HG02852 (cell line): ENCODE measurements at regions not wholly inside any gene's neighbourhood (a gene's known extent, or its start where the extent isn't known, plus 50 kb on each side); places are given as distances from the start of the nearest gene placed in this dataset.

Experiments used
- ATAC-seq: cut with Tn5 transposase; IDR thresholded peaks from one replicate; pipeline ENCODE4 v1.9.1; 2021; ENCODE audit warnings: mild to moderate bottlenecking, moderate library complexity; ENCODE audit not compliant: unreplicated experiment

DNA sequence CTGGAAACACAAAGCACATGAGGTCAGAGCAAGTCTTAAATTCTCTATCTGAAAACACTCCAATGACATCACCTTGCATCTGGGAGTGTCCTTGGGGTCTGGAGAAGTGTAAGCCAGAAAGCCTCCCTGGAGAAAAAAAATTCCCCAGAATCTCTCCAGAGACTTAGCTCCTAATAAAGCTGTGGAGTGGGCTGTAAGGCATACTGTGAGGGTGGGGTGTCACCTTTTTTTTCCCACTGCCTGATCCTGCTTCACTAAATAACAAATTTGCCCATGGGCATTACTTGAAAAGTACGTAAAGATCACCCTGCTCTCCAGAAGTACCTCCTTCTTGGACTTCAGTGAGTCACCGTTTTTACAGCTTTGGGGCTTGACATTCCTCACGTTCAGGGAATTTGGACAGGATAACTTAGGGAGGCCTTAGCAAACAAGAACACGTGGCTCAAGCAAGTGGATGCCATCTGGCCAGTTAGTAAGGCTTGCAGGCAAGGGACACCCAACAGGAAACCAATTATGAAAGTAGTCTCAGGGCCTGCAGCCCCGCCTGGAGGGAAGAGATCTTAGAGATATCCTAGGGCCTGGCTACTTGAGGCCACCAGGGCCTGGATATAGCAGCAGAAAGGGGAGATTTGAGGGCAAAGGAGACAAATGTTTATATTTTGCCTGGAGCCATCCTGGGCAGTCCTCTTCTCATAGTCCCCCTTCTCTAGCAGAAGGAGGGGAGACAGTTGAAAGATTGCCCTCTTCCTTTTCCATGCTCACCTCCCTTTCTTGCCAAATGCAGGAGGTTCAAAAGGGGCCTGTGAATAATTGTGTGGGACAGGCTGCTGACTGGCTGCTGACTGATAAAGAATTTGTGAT lies 60.1 kb upstream of the PLAC1 start:
- peak; percentile 37 for ATAC-seq

DNA sequence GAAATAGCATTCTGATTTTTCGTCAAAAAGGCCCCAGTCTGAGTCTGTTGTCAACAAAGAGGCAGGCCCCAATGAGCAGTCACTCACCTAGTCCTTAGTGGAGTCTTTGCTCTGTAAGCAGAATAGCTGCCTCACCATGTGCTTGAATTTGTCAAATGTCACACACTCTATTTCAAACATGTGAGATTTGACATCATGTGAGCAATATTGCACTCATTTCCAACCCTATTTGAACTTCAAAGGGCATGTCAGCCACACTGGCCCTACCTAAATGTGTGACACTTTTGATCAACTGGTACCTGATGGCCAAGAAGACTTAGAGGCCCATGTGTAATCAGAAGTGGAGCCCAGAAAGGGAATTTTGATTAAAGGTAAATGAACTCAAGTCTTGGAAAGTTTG lies 59.4 kb upstream of the PLAC1 start:
- no peak for ATAC-seq

DNA sequence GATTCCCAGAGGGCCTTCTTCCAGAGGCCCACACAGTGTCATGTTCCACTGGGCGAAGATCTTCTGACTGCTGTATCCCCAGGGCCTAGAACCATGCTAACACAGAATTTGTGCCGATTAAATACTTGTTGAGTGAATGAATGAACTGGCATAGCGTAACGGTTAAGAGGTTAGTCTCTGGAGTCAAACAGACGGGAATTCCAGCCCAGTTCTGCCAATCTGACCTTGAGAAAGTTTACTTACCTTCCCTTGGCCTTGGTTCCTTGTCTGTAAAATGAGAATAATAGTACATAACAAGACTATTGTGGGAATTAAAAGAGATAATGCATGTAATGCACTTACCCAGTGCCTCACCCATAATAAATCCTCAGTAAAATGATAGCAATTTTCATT lies 58.3 kb upstream of the PLAC1 start:
- no peak for ATAC-seq

DNA sequence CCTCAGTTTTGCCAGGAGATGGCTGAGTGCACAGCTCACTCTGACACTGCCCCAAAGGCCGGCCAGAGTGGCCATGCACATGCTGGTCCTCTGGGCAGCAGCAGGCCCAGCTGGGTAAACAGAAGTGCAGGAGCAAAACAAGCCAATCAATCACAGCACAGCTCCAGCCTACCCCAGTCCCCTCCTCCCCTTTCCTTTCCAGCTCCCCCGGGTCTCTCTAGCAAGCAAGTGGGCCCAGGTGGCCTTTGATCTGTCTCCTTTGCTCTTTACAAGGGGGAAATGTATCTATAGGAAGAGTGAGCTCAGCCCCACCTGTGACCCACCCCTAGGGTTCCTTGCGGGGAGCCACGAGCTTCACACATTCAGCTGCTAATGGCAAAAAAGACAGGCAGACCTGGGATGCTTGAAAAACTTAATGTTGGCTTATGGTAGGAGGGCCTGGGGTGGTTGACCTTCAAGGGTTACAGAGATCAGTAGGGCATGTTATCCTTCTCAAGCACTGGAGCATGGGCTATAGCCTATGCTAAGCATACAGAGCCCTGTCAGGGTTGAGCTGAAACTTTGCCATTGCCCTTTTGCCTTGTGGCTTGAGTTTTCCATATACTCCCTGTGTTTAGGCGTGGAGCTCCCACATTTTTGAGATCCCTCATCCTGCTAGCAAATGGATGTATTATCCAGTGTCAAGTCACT lies 57.8 kb upstream of the PLAC1 start:
- no peak for ATAC-seq

DNA sequence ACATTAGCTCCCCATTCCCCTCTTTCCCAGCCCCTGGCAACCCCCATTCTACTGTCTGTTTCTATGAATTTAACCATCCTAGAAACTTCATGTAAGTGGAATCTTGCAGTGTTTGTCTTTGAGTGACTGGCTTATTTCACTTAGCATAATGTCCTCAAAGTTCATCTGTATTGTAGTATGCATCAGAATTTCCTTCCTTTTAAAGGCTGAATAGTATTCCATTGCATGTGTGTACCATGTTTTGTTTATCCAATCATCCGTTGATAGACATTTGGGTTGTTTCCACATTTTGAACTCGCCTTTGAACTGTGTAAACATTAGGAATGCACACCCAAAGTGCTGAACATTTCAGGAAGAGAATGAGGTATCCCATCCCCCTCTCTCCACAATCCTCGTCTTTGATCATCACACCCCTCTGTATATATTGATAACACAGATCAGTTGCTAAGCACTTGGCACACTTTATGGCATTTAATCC lies 56.4 kb upstream of the PLAC1 start:
- ATAC-seq: no peak

DNA sequence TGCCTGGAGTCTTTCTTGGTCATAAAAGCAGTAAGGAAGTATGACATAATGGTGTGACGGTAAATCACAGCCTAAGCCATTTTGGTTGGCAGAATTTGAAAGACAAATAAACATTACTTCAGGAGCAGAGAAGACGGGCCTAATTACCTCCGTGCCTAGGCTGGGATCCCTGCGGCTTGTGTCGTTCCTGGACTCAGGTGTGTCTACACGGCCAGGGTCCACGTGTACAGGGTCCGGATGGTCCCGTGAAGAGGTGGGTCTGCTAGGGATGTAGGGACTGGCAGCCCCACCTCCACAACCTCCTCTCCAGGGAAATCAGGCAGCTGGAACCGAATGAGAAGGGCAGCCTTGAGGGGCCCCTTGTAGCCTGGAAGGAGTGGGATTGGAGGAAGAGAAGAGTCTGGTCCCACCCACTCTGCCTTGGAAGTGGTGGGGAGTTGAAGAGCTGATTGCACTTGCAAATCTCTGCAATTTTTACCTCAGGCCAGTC lies 55.4 kb upstream of the PLAC1 start:
- ATAC-seq: no peak

DNA sequence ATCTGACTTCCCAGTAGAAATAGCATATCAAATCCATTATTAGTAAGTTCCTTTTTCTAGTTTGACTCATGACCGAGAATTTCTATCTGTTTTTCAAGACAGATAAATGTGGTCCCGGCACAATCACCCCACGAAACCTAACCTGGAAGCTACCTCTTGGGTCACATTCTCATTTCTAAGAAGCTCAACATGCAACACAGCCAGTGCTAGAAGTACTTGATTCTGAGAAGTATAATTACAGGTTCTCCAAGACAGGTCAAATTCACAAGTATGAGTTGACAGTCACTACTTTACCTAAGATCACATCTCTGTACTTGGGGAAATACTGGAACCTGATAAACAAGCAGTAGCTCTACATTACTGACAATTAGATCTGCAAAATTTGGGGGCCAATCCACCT lies 54.0 kb upstream of the PLAC1 start:
- ATAC-seq: no peak

DNA sequence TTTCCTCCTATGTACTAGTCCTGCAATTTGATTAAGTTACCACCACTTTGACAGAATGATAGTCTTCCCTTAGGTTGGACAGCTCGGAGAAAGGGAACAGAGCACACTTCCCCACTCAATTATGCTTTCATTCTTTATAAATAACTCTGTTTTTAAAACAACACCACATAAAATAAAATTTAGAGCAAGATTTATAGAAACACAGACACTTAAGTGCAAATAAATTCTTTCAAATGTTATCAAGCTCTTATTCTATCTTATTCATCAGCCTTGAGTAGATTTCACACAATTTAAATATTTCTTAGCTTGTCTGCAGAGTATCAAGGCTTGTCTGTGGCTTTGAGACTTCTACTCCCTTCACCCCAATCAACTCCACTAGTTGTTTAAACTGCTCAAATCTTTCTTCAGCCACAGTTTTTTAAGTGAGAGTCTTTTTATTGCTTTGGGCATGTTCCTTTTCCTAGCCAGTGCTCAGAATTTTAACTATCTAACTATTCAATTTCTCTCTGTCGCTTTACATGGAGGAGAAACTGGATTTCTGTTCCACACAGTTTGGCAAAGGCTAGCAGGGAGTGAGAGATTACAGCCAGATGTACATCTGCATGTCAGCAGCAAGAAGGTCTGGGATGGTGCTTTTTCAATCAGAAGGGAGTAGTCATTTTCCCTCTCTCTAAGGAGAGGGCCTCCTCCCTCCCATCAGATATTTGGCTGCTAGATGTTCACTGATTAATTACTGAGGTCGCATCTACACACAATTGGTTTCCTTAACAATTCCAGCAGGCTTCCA lies 53.1 kb upstream of the PLAC1 start:
- no peak for ATAC-seq
